NCI-H1105 treated with DMSO at 0.1 percent for 48 hours (cell line): ENCODE measurements at regions not wholly inside any gene's neighbourhood (a gene's known extent, or its start where the extent isn't known, plus 50 kb on each side); places are given as distances from the start of the nearest gene placed in this dataset.
"Not testable (repeated sequence)": the region's sequence is repeated elsewhere in the genome, so short reads cannot be mapped to it uniquely, and the experiment has no call there.

Experiments used
- DNase-seq: peaks from one replicate; lab custom pipeline; 2025; lab: John Stamatoyannopoulos, UW

GRCh38 chr18:76307293-76307690 lies 187.8 kb downstream of the ZNF516 start:
- no peak for DNase-seq

GRCh38 chr18:76306685-76307292 lies 188.3 kb downstream of the ZNF516 start:
- no peak for DNase-seq

GRCh38 chr18:76285866-76286265 lies 209.2 kb downstream of the ZNF516 start:
- DNase-seq = no peak

- DNase-seq = no peak
Measured at GRCh38 chr18:76281565-76281964, 213.5 kb downstream of the ZNF516 start.

GRCh38 chr18:76277801-76278200 lies 217.2 kb downstream of the ZNF516 start:
- no peak for DNase-seq

- peak; percentile 8 for DNase-seq
Measured at GRCh38 chr18:76275727-76276313, 219.2 kb downstream of the ZNF516 start.

- no peak for DNase-seq
Measured at GRCh38 chr18:76274468-76275289, 220.4 kb downstream of the ZNF516 start.

- no peak for DNase-seq
Measured at GRCh38 chr18:76273956-76274355, 221.1 kb downstream of the ZNF516 start.

- DNase-seq = no peak
Measured at GRCh38 chr18:76273036-76273545, 222.0 kb downstream of the ZNF516 start.

GRCh38 chr18:76267423-76267822 lies 227.6 kb downstream of the ZNF516 start:
- not testable (repeated sequence) for DNase-seq

GRCh38 chr18:76266236-76266991 lies 228.6 kb downstream of the ZNF516 start:
- no peak for DNase-seq

GRCh38 chr18:76265497-76266235 lies 229.4 kb downstream of the ZNF516 start:
- DNase-seq = no peak

GRCh38 chr18:76264876-76265250 lies 230.2 kb downstream of the ZNF516 start:
- DNase-seq = no peak

GRCh38 chr18:76264198-76264875 lies 230.7 kb downstream of the ZNF516 start:
- no peak for DNase-seq

- DNase-seq = no peak
Measured at GRCh38 chr18:76263046-76264005, 231.7 kb downstream of the ZNF516 start.

GRCh38 chr18:76260941-76261472 lies 234.0 kb downstream of the ZNF516 start:
- no peak for DNase-seq

GRCh38 chr18:76259711-76260110 lies 235.3 kb downstream of the ZNF516 start:
- DNase-seq = no peak

- no peak for DNase-seq
Measured at GRCh38 chr18:76259096-76259495, 235.9 kb downstream of the ZNF516 start.

- DNase-seq = no peak
Measured at GRCh38 chr18:76258209-76258608, 236.8 kb downstream of the ZNF516 start.
